ENCODE measurements at regions not wholly inside any gene's neighbourhood (a gene's known extent, or its start where the extent isn't known, plus 50 kb on each side); places are given as distances from the start of the nearest gene placed in this dataset.
A peak's percentile ranks its signal among the peaks of the same experiment; 100 is the strongest.

DNA sequence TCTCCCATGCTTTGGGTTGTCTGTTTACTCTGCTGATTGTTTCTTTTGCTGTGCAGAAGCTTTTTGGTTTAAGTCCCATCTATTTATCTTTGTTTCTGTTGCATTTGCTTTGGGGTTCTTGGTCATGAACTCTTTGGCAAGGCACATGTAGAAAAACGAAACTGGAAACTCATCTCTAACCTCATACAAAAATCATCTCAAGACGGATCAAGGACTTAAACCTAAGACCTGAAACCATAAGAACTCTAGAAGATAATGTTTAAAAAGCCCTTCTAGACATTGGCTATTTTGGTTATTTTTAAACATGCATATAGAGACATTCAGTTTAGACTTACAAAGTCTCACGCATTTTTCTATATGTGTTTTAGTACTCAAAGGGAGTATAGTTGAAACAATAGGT, 1164.3 kb upstream of the GYPC start:
- DNase-seq (ENCODE audit: low read depth, low spot score) = no peak

DNA sequence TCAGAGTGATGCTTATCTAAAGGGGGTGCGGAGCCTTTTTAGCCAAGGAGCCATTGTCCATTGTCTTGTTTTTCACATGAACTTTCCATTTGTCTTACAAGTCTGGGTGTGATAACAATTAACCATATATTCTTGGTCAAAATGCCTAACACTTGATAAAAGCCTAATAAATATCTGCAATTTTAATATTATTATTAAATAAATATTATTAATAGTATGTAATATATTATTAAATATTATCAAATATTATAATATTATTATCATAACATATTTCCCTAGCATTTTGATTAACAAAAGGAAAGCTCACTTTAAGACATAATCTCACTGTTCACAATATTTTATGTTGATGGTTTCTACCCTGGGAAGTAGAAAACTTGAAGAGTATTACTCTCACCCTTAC, 1143.6 kb upstream of the GYPC start:
- DNase-seq (ENCODE audit: low read depth, low spot score) = no peak

DNA sequence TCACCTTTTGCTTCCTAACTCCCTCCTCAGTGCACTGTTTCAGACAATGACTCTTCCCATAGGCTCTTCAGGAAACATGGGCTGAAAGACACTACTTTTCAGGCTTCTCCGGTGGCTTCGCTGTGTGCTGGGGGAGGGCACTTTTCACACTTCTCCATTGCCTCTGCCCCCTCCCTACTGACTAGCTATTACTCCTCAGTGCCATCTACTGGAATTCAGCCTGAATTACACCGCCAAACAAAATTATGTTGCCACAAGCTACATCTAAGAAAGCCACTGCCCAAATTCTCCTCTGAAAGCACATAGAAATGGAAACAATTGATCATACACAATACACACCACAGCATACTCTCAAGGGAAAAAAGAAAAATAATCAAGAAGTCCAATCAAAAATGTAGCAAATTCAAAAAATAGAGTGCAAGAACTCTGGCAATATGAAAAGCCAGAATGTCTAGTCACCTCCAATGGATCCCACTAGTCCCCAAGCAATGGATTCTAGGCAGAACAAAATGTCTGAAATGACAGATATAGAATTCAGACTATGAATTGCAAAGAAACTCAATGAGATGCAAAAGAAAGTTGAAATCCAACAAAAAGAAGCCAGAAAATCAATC, 1139.4 kb upstream of the GYPC start:
- DNase-seq (ENCODE audit: low read depth, low spot score) = peak; percentile 21

DNA sequence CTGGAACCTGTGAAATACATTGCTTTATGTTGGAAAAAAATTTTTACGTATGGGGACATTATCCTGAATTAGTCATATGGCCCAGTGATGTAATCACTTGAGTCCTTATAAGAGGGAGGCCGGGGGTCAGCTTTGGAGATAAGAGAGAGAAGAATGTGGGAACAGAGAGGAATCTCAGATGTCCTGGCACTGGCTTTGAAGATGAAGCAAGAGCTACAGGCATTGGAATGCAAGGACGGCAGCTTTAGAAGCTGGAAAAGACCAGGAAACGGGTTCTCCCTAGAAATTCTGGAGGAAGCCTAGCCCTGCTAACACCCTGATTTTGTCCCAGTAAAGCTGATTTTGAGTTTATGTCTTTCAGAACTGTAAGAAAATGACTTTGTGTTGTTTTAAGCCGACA, 1129.9 kb upstream of the GYPC start:
- DNase-seq (ENCODE audit: low read depth, low spot score) = peak; percentile 1

DNA sequence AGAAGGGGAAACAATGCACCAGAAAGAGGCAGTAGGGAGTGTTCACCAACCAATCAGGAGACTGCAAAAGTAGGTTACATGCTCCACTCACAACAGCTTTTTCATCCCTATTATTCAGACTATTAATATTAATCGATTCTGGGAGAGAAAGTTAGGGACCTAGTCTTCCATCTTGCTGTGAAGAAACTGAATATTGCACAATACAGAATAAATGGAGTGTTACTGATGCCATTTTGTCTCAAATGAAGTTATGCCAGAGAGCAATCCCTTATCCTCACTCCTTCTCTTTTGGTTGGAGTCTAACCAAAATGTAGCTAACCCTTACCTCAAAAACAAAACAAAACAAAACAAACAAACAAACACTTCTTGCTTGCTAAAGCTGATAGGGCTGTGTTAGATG, 1120.9 kb upstream of the GYPC start:
- no peak for DNase-seq (ENCODE audit: low read depth, low spot score)

DNA sequence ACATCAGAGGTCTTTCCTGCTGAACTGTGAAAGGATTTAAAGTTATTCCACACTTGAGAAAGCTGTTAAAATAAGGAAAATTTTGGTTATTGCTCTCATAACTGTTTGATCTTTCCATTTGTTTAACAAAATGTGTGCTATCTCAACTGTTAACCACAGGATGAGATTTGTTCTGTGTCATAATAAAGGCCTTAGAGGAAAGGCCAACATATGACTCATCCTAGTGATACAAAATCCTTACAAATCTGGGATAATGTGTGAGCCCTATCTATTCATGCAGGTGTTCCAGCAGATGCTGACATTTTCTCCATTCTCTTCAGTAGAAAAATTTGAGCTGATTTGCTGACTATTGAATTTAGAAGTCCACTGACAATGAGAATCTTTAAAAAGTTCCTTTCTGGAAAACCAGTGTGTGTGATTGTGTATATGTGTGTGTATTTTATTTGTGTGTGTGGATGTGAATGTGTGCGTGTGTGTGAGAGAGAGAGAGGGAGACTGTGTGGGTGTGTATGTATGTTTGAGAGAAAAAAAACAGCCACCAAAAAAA, 1111.9 kb upstream of the GYPC start:
- no peak for DNase-seq (ENCODE audit: low read depth, low spot score)

DNA sequence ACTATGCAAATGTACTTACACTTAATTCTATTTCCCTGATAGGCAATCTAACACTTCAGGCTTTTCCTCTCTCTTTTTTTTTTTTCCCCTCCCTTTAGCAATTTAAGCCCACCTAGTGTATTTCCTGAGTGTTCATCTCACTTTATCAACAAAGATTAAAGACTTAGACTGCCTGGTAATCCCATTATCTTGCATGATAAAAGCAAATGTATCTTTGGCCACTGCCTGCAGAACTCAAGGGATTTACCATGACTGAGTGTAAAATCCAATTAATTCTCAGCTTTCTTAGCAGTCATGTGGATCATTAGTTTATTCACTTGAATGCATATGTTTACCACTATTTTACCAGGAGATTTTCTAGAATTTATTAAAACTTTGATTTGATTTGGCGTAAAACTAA, 1102.2 kb upstream of the GYPC start:
- DNase-seq (ENCODE audit: low read depth, low spot score) = no peak

DNA sequence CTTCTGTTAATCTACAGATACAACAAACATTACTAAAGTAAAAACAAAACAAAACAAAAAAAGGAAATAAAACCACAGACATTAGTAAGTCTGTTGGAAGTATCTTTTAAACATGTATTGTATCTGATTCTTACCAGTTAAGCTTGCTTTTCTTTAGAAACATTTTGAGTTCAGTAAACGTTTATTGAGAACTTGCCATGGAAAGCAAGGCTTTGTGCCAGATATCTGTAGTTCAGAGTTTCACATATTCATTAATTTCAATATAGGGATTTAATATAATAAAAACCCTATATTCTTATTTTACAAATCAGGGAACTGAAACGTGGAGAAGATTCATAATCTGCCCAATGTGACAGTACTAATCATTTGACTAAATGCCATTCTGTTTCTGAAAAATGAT, 1101.0 kb upstream of the GYPC start:
- DNase-seq (ENCODE audit: low read depth, low spot score) = no peak

DNA sequence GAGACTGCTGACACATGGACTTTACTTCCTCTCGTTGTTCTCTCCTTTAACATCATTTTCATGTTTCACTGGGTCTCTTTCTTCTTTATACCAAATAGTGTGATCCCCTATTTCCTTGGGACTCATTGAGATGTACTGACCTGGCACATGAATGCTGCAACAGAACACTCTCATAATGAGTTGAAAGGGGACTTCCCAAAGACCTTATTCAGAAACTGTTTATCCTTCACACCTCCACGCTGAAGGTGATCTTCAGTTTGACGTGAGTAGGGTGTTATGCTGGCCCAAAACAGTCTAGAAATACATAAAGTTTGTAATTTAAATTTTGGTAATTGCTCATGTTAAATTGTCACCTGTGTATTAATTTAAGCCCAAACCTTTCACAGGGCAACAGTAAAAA, 1096.8 kb upstream of the GYPC start:
- no peak for DNase-seq (ENCODE audit: low read depth, low spot score)

DNA sequence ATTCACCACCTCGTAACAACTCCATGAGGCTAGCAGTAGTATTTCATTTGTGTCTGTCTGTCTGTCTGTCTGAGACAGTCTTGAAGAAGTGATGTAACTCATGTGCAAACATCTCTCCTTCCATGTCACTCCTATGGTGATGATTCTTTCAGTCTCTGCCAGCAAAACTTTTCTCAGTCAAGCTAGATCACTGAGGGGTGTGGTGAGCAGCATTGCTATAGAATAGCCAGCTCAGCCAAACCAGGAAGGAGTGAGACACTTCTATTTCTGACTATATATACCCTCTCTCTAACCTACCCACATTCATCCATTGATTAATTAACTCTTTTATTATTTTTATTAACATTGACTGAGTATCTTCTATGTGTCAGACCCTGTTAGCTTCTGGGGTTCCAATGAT, 1095.1 kb upstream of the GYPC start:
- DNase-seq (ENCODE audit: low read depth, low spot score) = no peak

DNA sequence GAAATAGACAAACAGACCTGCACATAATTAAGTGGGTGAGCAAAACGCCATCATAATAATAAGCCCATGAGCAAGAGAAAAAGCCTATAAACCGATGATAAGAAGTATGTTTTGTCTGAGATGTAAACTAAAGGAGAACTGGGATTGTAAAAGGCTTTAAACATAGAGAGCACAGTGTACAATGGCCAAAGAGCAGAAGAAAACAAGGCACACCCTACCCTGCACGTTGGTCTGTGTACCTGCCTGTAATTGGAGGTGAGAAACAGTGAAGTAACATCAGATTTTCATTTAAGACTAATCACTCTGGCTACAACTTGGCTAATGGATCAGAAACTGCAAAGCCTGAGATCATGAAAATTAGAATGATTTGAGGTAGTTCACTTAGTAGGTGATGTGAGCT, 1094.7 kb upstream of the GYPC start:
- no peak for DNase-seq (ENCODE audit: low read depth, low spot score)

DNA sequence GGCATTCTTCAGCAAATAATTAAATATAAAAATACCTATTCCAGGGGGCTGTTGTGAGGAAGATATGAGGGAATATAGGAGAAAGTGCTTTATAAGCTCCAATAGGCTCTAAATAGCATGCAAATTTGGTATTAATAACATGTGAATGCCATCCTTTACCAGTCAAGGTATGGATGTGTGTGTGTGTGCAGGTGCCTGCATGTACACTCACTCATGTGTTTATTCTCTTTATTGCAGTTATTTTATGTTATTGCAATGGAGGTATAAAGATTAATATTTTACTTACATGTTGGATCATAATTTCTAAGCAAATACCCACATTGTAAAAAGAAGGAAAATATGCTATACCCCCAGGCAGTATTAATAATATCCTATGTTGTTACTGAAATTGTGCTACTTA, 1093.0 kb upstream of the GYPC start:
- no peak for DNase-seq (ENCODE audit: low read depth, low spot score)

DNA sequence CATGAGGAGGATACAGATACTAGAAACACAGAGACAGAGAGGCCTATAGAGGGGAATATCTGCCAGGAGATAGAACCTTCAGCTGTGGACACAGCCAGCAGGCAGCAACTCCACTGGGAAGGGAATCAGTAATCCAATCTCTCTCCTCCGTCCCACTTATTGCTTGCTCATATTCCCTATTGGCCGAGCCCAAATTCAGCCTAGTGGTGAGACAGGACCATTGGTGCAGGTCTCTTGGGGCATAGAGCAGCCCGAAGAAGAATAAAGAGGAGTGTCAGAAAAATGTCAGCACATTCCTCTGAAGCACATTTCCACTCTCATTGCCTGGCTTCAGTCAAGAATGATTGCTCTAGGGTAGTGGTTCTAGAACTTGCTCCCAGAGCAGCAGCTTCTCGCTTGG, 1091.5 kb upstream of the GYPC start:
- peak; percentile 10 for DNase-seq (ENCODE audit: low read depth, low spot score)

DNA sequence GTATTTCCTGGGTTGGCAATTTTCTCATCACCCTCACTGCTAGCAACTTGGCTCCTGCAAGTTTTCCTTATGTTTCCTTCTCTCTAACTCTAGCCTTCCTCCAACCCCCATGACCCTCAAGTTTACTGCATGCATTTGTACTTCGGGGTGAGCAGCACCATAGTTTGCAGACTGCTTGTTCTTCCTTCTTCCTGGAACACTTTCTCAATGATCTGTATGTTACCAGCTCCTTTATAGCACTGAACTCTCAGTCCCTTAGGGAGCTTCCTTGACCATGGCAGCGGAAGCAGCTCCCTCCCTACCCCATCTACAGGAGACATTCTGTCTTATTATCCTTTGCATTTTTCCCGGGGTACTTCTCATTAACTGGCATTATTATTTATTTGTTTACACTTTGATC, 1089.5 kb upstream of the GYPC start:
- DNase-seq (ENCODE audit: low read depth, low spot score) = no peak

DNA sequence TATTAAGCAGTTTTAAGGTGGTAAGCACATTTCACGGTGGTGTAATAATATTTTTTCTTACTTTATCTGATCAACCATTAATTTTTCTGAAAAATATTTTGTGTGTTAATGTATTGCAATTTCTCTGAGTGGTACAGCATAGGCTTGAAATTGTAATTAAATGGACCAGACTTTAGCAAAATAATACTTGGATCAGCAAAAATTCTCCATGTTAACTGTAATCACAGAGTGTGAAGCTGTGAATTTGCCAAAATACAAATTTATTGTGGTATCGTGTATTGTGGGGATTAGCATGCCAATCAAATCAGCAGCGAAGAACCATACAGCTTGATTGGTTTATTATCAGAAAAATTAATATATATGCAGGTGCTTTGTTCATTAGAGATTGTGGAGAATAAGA, 1088.9 kb upstream of the GYPC start:
- DNase-seq (ENCODE audit: low read depth, low spot score) = no peak

DNA sequence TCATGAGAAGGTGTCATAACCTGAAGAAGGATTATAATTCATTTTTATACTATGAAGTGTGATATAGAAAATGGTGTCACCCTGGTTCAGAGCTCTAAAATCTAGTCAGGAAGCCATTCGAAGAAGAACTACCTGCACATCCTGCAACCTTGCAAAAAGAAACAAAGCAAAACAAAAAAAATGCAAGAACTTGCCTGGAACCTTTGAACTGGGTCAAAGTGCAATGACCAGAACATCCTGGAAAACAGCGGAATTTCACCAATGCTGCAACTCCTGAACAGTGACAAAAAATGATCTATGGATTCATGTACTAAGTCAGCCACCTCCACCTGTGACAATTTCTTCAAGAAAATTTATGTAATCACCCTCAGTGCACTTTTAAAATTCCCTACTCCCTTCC, 1083.3 kb upstream of the GYPC start:
- DNase-seq (ENCODE audit: low read depth, low spot score) = no peak

DNA sequence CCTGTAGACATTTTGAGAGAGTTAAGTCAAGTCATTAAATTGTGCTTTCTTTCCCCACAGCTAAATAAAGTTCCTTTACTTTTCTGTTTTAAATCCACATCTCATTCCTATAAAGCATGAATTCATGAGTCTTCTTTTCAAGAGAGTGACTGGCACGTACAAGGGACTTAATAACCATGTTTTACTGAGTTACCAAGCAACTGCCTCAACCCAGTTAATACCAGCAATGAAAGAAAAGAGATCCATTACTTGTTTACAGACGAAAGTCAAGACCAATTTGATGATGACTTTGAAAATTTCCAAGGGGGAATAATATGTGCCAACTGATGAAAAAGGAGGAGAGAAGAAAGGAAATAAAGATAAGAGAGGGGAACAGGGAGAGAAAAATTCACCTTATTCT, 1082.5 kb upstream of the GYPC start:
- DNase-seq (ENCODE audit: low read depth, low spot score) = no peak

DNA sequence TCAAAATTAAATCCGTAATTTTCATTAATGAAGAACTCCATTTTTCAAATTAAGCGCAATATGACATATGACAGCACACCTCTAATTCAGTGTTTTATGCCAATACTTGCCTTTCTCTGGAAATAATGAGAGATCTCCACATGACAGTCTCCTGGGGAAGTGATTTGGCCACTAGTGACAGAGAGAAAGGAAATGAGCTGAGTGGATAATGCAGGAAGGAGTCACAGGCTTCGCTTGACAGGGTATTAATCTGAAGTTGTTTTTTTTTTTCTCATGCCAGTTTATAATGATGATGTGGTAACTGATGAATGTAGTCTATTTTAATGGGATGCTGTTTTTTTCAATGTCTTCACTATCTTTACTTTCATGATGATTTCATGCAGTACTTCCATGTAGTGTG, 1079.4 kb upstream of the GYPC start:
- no peak for DNase-seq (ENCODE audit: low read depth, low spot score)

DNA sequence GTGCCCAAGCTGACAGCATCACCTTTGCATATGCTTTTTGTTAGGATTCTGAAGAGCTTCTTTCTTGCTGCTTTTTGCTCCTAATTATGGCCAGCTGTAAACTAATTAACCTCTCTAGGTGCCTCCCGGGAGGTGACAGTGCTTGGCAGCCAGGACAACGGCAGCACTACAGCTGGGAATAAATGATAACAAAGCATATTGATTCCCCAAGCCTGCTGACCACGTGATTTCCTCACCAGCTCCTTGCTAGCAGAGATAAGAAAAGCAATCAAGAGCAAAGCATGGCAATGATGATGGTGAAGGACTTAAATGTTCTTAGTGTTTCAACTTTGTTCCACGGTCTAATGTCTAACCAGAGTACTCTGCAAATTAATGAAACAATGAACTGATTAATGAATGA, 1074.4 kb upstream of the GYPC start:
- no peak for DNase-seq (ENCODE audit: low read depth, low spot score)

DNA sequence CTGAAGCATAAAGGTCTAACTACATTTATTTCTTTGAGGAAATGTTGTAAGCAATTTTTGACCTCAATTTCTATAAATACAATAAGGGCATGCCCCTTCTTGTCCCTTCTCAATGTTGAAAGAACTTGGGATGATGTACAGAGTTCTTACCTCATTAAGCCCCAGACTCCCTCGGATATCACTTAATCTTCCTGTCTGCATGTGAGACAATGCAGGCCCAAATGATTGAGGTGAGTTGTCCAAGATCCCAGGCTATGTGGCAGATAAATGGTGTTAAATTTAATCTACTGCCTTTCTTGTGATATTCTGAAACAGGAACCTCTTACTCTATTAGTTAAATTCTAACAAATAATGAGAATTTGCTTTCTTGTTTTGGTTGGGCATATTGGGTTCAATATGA, 1073.4 kb upstream of the GYPC start:
- DNase-seq (ENCODE audit: low read depth, low spot score) = no peak

DNA sequence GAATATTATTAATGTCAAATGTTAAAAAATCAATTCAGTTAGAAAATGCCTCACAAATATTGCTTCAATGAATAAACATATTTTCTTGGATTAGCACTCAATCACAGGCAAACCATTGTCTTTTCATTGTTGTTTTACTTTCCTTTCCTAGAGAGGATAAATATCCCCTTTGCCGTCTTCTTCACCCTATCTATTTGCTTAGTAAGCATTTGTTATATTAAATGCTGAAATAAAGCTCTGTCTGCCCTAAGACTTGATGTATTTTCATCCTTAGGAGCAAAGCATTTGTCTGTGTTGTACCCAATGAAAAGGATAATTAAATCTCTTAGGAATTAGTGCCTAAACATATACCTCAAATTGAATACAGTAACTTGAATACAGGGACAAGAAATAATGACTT, 1071.2 kb upstream of the GYPC start:
- DNase-seq (ENCODE audit: low read depth, low spot score) = no peak

DNA sequence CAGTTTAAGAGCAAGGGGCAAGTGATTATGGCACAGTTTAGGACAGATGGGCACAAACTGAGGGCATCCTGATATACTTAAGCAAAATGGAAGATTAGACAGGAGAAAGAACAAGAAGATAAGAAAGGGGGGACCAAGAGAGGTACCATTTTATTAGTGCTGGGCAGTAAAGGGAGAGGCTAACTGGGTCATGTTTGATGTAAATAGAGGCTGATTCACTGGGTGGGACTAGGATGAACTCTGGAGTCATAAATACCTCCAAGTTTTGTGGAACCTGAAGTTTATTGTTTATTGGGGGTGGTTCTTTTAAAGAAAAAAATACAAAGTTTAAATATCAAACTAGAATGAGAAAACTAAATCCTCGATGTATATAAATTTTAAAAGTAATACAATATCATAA, 1067.2 kb upstream of the GYPC start:
- DNase-seq (ENCODE audit: low read depth, low spot score) = no peak

DNA sequence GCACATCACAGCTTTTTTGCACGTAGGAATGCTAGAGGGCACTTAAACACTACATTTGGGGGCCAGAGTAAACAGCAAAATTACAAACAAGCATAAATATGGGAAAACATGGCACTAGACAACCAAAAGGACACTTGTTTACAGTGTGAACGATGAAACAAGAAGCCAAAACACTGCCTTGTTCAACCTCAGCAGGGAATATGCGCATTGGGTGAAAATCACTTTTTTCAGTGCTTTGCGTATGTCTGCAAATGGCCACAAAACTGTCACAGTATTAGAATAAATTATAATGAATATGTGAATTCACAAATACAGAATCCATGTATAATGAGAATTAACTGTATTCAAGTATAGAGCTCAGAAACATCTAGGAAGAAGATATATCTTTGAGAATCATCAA, 1064.0 kb upstream of the GYPC start:
- no peak for DNase-seq (ENCODE audit: low read depth, low spot score)

DNA sequence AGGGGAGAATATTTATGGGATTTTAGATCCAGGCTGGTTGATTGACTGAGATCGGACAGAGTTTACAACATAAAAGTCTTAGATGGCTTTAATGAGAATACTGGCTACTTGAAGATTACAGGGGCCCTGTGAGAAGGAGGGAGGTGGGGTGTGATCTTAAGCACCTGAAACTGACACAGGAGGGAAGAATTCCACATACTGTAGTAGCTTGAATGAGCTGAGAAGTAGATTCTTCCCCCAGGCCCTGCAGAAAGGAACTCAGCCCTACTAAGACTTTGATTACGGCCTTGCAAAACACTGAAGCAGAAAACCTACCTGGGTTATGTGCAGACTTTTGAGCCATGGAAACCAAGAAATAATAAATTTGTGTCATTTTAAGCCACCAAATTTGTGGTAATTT, 1062.9 kb upstream of the GYPC start:
- DNase-seq (ENCODE audit: low read depth, low spot score) = no peak

Measured in ELF-1 (cell line).